Left lobe of liver (tissue), 2 donors: ENCODE measurements at regions not wholly inside any gene's neighbourhood (a gene's known extent, or its start where the extent isn't known, plus 50 kb on each side); places are given as distances from the start of the nearest gene placed in this dataset.

Source experiments
- ATAC-seq: fragments of 200-7000 bp; cut with Tn5 transposase; one replicate; pipeline ENCODE4 v1.9.1; 2020; ENCODE audit warnings: mild to moderate bottlenecking, moderate library complexity
- DNase-seq: peaks from one replicate; pipeline ENCODE4 v3.0.0-alpha.2; 2020; ENCODE audit warnings: low spot score
- donor health status: DM: no; HTN: no; CAD: no; lungs with moderate emphysema.
- donor health status: DM: no; HTN: yes; CAD: no.

DNA sequence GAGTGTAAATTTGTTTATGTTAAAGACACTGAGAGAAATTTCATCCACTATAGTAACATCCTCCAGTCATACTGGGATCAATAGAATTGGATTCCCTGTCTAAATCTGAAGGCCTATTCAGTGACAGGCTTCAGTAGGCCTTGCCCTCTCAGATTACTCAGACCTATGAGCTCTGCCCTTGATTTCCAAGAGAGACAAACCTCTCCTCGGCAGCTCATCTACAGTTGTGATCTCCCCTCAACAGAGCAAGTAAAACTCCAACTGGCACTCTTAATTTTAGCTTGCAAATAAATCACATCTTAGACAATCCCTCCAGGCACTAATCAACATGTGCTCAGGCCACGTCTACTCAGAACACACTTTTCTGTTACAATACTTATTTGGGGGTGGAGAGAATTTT lies 1191.4 kb upstream of the PHF14 start:
- DNase-seq (no peak), ATAC-seq (no peak)

- ATAC-seq, result no peak
Measured at GRCh38 chr7:9785211-9785610, 1188.5 kb upstream of the PHF14 start.

DNA sequence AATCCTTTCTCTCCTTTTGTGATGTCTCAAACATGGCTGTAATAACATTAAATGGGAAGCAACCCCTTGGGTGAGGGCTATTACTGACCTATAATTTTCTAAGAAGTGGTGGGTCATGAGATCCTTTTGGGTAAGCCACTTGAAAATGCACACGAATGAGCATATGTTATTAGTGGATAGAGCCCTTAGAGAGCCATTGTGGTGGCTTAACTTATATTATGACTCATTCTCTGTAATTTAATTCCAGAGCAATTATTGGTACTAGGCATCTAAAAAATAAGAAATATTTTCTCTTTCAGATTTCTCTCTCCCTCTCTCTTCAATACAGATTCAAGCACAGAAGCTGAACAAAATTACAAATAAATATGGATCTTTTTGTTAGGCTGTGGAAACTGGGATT lies 1177.4 kb upstream of the PHF14 start:
- DNase-seq (no peak), ATAC-seq (no peak)

More at GRCh38 chr7:9785211-9785610, 1188.5 kb upstream of the PHF14 start:
- DNase-seq, result no peak

DNA sequence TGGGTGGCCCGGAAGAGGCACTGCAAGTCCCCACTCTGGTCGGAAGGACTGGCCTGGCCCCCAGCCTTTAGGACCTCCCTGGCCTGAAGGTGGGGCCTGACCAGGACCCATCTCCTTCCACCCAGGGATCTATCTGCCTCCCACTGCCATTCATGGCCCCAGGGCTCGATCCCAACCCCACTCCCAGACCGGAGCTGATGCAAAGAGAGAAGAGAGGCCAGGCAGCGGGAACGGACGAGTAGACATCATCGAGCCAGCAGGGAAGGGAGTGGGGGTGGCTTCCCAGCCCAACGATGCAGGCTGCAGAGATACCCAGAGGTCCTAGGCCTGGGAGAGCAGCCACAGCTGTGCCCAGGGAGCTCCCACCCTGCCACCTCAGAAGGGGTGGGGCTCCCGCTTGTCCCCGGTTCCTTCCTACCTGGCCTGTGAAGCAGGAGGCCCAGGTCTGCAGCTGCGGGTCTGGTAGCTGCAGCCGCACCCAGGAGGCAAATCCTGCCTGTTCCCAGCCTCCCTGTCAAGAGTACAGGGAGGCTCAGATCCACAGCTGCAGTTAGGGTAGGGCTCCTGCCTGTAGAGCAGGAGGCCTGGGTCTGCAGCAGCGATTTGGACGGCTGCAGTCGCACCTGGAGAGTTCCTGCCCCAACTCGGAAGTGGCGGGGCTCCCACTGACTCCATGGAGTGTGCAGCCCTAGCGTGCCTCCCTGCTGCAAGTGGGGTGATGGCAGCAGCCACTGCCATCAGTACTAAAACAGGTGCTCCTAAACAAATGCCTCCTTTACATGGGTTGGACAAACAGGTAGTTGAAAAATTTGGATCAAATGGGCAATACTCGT lies 1151.0 kb upstream of the PHF14 start:
- DNase-seq, result no peak

GRCh38 chr7:9835199-9835598 lies 1138.5 kb upstream of the PHF14 start:
- ATAC-seq (no peak), DNase-seq (no peak)

More for the DNA sequence above, 1151.0 kb upstream of the PHF14 start:
- ATAC-seq, result no peak

DNA sequence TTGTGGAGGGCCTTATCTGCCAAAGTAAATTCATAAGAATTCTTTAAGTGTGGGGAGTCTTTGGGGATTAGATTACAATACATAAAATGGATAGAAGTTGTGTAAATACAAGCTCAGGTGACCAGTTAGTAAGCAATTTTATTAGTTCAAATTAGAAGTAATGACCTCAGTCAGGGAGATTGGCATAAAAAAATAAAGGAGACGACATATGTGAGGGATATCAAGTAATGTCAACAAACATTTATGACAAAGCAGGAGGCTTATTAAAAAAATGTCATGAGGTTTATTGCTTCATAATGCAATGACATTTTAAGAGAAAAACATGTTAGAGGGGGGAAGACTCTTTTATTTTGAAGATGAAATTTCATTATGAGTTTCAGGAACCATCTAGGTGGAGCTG lies 1137.0 kb upstream of the PHF14 start:
- no peak for ATAC-seq
- no peak for DNase-seq

- ATAC-seq (no peak), DNase-seq (no peak)
Measured at GRCh38 chr7:9842301-9842700, 1131.4 kb upstream of the PHF14 start.

GRCh38 chr7:9846902-9847301 lies 1126.8 kb upstream of the PHF14 start:
- DNase-seq (no peak), ATAC-seq (no peak)

GRCh38 chr7:9854605-9855004 lies 1119.1 kb upstream of the PHF14 start:
- peak; percentile 63 for ATAC-seq
- DNase-seq, result no peak

GRCh38 chr7:9856668-9857067 lies 1117.0 kb upstream of the PHF14 start:
- ATAC-seq (no peak), DNase-seq (no peak)

DNA sequence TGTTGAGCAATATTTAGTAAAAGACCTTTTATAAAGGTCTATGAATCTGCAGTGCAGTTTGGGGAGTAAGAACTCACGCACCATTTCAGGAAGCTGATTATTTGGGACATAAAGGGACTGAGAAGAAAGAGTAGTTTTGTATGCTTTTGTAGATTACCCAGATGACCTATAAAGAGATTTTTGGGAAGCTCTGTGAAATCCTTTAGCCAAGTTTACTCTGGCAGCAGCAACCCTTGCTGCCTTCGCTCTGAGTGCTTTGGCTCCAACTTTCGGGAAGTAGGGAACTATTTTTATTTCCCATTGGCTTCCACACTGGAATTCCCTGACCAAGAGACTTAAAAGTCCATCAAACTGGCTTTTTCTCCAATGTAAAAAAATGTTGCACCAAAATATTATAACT lies 1110.1 kb upstream of the PHF14 start:
- ATAC-seq (peak; percentile 97), DNase-seq (peak; percentile 61)

DNA sequence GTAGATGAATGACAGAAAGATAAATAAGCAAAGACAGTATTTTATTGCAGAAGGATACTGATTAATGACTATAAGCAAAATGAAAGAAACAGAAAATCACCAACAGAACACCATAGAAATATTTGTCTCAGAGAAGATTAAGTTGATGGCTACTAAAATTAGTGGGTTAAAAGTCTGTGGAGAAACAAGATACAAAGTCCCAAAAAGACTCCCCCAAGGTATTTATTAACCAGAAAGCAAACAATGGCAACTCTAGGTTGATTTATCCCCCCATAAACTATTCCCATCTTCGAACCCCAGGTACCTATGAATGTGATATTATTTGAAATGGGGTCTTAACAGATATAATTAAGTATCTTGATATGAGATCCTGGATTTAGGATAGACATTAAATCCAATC lies 1104.5 kb upstream of the PHF14 start:
- ATAC-seq (peak; percentile 78), DNase-seq (no peak)

GRCh38 chr7:9869566-9869965 lies 1104.1 kb upstream of the PHF14 start:
- ATAC-seq (peak; percentile 76), DNase-seq (no peak)

- DNase-seq (no peak), ATAC-seq (peak; percentile 57)
Measured at GRCh38 chr7:9870674-9871073, 1103.0 kb upstream of the PHF14 start.

DNA sequence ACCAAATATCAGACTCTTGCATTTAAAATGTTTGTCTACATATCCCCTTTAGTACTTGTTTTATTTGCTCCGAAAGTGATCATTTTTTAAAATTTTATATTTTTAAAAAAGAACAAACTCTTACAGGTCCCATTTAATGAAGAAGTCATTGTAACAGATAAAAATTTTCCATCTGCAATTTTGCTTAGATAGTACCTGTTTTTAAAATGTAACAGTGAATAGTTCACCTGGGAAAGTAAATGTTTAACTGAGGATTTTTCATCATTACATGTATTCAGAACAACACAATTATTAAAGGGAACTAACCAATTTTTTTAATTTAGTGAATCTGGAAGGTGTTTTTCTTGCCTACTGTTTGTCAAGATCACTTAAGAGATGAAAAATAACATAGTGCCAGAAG lies 1099.5 kb upstream of the PHF14 start:
- no peak for DNase-seq
- ATAC-seq, result peak; percentile 56

DNA sequence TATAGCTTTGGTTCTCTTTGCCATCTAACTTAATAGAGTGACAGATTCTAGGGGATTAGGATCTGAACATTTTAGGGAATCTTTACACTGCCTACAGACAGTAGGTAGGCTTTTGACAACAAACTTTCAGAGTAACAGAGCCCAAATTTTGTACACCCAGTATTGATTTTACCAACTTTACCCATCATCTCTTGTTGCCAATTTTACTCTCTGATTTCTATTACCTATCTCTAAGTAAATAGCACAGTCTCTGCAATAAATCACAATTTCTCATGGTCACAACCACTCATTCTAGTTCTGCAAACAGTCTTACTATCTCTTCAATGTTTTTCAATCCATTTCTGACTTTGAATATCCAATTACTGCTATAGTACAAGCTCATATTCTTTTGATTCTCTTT lies 1097.6 kb upstream of the PHF14 start:
- DNase-seq (no peak), ATAC-seq (peak; percentile 41)

- ATAC-seq, result peak; percentile 97
- peak; percentile 90 for DNase-seq
Measured at GRCh38 chr7:9889554-9889953, 1084.1 kb upstream of the PHF14 start.

DNA sequence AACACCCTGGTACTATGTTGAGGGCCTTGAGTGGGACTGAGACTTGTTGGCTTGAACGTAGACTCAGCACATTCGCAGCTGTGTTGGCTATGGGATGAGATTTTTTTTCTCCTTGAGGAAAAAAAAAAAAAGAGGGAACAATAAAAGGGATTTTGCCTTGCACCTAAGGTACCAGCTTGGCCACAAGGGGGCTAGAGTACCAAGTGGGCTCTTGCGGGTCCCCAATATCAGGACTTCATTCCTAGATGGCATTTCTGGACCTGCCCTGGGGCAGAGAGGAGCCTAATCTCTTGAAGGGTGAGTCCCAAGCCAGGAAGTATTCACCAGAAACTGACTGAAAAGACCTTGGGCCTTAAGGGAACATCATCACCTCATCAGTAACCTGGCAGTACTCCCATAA lies 1083.6 kb upstream of the PHF14 start:
- ATAC-seq, result no peak

DNA sequence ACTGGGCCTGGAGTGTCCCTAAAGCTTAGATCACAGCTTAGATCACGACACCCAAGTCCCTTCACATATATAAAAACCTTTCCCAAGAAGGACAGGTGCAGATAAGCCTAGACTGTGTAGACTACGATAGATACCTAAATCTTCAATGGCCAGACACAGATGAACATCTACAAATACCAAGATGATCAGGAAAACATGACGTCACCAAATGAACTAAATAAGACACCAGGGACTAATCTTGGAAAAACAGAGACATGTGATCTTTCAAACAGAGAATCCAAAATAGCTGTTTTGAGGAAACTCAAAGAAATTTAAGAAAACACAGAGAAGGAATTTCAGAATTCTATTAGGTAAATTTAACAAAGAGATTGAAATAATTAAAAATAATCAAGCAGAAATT lies 1082.6 kb upstream of the PHF14 start:
- ATAC-seq, result no peak
- DNase-seq, result no peak

More for the DNA sequence above, 1083.6 kb upstream of the PHF14 start:
- no peak for DNase-seq

GRCh38 chr7:9900339-9900738 lies 1073.3 kb upstream of the PHF14 start:
- ATAC-seq, result no peak
- DNase-seq, result no peak

DNA sequence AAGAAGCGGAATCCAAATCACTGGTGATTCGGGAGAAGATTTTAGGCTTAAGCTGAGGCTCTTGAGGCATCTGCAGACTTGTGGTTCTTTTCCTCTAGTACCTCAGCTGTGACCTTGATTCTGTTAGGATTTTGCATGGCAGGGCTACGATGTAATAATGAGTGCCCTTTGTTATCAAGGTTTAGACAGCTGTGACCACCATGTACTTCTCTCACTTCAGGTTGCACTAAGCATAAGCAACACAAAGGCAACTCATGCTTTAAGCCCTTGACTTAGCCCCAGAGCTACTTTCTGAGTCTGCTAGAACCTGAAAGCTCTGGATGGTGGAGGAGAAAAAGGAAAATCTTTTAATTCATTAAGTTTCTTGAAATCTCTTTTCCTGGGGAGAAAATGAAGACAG lies 1052.3 kb upstream of the PHF14 start:
- no peak for DNase-seq
- no peak for ATAC-seq

DNA sequence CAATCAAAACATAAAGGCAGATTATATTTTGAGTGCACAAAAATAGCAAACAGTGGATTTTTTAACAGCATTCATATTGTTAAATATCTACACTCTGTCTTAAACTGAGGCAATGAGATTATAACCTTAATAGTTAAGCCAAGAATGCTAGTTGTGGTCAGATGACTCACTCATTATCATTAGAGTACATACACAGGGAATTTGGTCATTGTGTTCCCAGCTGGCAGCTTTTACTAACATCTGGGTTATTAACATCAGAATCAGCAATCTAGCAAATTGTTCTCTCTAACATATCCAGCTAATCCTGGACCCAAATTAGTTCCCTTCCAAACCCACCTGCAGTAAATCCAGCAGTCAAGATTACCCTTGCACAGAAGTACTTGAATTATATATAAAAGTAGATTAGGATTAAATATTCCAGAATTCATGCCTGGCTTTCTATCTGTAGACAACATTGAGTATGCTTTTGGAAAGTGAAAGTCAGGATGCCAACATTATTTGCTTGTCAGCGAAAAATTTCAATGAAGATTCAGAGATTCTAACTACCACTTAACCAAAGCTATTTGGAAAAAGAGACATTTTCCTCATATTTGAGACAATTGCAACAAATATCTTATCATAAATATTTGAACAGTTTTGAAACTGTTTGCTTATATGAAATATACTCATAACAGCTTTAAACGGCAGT lies 1035.6 kb upstream of the PHF14 start:
- ATAC-seq (peak; percentile 32), DNase-seq (no peak)
